NCI-H1694 treated with DMSO at 0.1 percent for 48 hours (cell line): ENCODE measurements at regions not wholly inside any gene's neighbourhood (a gene's known extent, or its start where the extent isn't known, plus 50 kb on each side); places are given as distances from the start of the nearest gene placed in this dataset.
"Not testable (repeated sequence)": the region's sequence is repeated elsewhere in the genome, so short reads cannot be mapped to it uniquely, and the experiment has no call there.

ENCODE experiments used
- DNase-seq: peaks from one replicate; lab custom pipeline; 2025; lab: John Stamatoyannopoulos, UW

DNA sequence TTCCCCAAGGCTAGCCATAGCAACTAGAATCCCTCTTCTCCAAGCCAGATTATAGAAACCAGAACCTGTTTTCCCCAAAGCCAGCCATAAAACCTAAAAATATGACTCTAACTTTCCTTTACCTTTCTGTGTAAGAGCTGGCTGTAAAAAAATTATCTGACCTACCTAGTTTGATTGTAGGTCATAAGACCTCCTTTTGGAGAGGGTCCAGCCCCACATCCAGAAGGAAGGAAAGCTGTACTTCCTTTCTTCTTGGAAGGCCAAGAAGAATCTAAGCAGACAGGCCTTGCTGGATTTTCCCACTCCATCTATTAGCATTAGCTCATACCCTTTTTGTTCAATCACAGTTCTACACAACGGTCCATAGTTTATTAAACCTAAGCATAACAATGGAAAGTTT is 1006.3 kb downstream of the SORCS3 start:
- DNase-seq, result no peak

DNA sequence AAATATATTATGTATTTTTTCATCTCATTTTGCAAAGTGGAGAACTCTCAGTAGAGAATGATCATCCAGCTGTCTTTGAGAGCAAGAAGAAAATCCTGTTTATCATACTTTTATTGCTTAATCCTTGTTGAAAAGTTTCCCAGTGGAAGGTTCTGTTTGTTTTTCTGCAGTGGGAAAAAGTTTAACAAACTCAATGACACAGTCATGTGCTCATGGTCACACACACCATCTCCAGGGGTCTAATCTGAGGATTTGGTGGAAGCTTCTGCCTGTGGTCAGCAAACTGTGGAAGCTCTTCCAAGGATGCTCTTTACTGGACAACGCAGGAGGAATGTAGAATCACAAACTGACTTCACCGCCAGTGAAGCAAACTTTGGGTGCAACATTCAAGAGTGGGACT is 1003.9 kb downstream of the SORCS3 start:
- DNase-seq, result no peak

DNA sequence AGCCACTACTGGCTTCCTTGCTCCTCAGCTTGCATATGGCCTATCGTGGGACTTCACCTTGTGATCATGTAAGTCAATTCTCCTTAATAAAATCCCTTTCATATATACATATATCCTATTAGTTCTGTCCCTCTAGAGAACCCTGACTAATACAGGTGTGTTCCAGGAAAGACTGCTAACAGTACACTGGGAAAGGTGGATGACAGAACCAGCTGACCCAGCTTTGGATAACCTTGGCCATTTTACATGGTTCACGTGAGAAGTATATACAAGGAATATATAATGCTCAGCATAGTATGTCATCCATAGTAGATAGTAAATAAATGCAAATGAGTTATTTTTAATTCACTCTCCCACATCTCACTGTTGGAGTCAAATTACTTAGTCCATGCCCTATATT is 1003.5 kb downstream of the SORCS3 start:
- DNase-seq, result no peak

DNA sequence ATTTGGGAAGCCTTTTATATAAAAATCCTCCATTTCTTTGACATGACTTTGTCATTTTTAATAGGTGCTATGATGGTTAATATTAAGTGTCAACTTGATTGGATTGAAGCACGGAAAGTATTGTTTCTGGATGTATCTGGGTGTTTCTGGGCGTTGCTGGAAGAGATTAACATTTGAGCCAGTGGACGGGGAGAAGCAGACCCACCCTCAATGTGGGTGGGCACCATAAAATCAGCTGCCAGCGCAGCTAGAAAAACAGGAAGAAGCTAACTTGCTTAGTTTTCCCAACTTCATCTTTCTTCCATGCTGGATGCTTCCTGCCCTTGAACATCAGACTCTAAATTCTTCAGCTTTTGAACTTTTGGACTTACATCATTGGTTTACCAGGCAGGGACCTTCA is 1003.0 kb downstream of the SORCS3 start:
- DNase-seq, result no peak

DNA sequence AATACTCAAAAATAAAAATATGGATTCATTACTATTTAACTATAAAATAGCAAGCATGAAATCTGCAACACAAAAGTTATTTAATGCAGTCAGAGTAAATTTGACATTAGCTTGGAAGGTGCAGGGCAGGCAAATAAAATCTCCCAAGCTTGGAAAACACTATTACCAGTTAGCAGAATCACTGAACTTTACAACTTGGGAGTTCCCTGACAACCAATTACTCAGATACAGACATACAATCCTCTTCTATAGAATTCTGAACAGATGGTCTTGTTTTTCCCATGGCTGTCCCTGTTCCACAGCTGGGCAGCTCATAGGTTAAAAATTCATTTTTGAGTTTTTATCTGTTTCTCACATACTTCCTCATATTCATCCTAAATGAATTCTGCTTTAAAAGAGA is 1002.6 kb downstream of the SORCS3 start:
- no peak for DNase-seq

DNA sequence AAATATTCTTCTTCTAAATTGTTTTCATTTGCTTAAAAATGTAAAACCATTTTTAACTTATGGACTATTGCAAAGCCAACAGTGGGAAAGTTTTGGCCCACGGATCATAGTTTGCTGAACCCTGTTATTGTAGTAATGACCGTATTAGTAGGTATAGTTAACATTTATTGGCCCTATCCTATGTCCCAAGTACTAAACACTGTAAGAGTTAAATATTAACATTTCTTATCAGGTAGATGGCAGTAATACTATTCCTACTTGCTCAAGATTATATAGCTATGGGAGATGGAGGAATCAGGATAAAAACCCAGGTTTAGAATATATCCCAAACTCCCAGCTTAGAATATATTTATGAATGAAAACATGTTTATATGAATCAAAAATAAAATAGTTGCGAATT is 993.2 kb downstream of the SORCS3 start:
- no peak for DNase-seq

DNA sequence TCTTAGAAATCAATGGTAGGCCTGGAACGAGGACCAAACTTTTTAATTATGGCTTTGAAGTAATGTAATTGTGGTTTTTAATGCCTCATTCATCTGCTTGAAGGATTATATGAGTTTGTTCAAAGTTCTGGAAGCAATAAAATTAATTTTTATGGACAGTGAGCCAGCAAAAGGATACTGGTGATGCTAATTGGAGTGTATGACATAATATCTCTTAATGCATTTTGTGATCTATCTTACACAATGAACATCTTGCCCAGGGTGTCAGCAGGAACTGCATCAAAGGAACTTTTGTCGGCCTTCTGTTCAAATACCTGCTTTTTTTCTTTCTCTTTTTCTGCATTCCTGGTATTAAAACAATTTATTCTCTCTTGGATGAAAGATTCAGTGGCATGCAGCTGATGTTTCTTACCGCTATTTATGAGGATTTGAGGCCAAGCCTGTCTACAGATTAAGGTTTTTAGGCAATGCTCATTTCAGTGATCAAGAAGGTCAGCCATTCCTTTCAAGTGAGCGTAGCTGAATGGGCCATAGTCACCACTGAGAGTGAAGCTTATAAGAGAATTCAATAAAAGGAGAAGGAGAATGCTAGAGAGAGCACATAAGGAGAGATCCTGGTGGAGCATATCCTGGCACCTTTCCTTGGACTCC is 974.8 kb downstream of the SORCS3 start:
- no peak for DNase-seq

DNA sequence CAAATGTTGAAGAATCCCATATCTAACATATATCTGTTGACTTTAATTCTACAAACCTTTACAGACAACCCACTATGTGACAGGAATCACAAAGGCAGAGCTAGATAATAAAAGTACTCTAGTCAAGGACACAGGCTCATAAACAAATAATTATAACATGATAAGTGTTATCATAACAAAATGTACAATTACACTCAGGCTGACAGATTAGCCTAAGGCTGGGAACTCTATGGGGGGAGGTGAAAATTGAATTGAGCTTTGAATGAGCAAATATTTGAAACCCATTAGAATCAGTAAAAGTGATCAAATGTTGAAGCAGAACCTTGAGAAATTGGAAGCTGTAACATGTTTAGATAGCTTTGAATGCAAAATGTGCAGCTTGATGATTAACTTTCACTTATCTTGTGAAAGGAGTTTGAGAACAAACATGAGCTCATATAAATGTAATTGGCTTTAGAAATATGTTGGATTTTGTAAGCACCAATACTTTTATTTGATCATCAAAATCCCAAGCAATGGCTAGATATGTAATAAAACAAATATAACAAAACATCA is 970.2 kb downstream of the SORCS3 start:
- DNase-seq, result no peak

DNA sequence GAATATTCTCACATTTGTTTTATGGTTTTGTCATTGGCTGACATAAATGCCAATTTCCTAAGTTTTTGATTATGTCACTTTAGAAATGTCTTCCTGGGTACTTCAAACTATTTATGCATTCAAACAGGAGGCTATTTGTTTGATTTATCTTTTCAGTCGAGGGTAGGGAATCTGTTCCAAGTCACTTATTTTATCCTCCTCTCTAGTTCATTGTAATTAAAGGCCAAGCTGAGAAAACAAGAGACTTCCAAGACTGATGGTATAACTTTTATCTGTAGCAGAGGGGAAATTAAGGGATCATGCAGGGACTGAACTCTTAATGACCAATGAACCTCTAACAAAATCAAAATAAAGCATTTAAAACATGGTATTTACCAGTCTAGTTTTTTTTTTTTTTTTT is 968.4 kb downstream of the SORCS3 start:
- no peak for DNase-seq

DNA sequence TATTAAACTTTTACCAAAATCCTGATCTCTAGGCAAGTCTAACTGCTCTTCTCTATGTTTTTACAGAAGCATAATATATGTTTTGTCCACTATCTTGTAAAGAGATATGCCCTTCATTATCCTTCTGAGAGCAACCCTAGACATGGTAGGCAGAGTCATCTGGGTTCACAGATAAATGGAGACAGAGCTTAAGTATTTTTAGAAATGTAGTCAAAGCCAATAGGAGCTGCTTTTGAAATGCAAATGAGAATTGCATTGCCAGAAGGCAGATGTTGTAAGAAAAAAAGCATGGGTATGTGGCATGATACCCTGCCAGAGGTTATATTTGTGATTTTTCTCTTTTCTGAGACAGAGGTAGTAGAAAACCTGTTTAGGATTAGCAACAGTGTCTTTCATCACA is 964.8 kb downstream of the SORCS3 start:
- DNase-seq, result no peak

DNA sequence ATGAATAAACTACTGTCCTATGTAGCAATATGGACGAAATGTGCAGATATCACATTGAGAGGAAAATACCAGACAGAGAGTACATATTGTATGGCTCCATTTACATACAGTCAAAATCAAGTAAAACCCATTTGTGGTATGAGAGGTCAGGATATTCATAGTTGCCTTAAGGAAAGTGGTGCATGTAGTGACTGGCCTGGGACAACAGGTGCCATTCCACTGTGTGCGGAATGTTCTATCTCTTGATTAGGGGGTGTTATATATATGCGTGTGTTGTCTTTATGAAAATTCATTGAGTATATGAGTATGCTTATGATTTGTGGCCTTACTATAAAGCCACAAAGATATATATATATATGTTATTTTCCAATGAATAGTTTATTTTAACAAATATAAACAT is 964.0 kb downstream of the SORCS3 start:
- no peak for DNase-seq

DNA sequence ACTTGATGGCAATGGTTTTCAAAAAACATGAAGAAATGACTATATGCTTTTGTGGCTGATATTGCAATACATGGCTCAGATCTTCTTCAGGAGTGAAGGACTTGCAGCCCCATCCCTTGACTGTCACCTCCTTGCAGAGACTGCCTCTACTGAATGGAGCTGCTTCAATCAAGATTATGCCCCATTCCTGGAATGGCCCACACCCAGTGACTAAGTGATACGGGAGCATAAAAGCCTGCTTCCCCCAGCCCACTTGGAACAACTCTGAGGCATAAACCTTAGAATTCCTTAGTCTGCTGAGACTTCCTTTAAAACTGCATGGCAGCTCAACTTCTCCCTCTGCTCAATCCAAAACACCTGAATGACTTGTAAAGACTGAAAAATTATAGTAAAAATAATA is 957.1 kb downstream of the SORCS3 start:
- no peak for DNase-seq

DNA sequence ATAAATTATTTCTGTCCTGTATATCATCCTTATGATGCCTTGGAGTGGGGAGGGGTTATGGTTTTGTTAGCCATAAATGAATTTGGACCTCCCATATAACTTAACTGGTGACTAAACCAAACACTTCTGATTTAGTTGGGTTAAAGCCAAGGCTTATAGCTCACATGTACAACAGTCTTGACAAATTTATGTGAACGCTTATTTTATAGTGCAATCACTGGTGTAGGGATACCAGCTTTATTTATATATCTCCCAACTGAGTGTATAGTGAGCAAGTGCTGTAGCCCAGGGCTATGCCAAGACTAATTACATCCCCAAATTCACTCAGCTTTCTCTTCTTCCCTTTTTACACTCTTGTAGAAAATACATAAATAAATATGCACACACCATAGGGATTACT is 956.2 kb downstream of the SORCS3 start:
- no peak for DNase-seq

DNA sequence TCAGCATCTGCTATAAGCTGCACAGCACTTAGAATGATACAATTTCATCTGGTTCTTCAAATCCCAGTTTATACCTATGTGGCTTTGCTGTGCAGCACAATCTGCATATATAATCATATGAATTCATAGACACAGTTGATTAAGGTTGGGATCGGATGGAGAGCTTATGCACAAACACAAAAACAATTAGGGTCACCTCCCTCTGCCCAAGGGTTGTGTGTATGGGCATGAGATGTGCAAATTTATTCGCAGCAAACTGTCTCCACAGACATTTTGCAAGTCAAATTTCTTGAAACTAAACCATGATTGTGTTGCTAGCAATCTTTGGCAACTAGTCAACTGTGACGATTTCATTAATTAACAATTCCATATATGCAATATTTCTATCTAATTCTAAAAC is 955.7 kb downstream of the SORCS3 start:
- no peak for DNase-seq

DNA sequence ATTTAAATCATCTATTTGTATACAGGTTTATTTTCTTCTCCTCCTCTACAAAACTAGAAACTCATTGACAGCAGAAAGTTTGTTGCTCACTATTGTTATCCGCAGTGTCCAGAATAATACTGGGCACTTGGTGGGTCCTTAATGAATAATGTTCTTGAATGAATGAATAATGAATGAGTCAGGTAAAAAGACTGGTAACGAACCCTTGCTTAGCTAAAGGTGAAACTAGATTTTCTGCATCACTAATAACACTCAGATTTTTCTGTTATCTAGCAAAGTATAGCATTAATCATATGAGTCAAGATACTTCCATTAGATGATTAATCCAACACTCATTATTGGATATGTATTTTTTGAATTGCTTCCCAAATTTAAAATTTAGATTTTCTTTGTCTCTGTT is 953.2 kb downstream of the SORCS3 start:
- DNase-seq, result no peak

DNA sequence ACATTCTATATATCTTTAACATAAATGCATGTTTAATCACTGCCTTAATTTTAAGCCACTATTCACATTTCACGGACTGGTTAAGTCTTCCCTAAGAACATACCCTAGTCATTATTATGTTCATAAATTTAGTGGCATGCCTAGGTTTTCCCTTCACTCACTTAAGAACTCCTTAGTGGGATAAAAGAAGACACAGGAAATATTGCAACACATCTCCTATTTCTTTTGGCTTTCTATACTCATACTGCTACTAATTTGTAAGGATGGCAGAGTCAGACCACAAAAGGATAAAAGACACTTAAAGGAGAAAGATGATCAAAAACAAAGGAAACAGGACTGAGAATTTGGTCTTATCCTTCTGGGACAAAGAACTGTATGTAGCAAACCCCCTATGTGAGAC is 951.4 kb downstream of the SORCS3 start:
- no peak for DNase-seq

DNA sequence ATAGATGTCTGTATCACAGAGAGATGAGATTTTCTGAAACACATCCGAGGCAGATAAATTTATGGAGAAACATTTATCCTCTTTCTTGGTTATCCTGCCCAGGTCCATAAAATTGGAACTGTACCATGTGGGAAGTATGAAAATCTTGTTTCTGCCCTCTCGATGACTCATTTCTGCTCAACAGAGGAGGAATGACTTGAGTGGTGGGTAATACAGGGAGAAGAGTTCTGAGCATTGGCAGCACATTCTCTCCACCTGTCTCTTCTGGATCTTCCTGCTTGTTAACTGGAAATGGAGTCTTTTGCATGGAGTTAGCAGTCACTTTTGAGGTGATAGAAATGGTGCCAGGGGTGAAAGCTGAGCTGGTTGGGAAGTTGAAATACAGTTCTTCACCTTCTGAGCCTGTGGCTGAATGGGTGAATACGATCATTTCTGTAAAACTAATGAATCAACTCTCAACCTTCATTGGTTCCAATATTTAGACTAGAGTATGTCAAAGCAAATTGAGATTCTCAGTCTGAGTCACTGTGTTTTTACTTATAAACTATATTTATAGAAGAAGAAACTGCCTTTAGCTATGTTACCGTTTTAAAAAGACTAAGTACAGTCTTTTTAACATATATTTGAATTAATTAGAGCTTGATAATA is 945.5 kb downstream of the SORCS3 start:
- no peak for DNase-seq

DNA sequence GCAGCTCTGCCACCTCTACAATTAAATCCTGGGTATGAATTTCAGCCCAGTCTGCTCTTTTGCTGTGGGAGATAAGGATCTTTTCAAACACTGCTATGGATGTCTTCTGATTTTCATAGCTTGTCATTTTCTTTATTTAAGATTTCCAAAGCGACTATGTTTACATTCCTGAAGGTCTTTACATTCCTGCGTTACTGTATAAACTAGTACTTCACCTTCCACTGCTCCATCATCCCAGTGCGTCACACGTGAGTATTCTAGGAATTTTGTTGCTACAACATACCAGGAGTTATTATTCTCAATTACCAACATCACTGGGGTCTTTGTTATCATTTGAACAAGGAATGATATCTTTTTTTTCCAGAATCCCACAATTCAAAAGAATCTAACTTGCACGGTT is 944.7 kb downstream of the SORCS3 start:
- no peak for DNase-seq

DNA sequence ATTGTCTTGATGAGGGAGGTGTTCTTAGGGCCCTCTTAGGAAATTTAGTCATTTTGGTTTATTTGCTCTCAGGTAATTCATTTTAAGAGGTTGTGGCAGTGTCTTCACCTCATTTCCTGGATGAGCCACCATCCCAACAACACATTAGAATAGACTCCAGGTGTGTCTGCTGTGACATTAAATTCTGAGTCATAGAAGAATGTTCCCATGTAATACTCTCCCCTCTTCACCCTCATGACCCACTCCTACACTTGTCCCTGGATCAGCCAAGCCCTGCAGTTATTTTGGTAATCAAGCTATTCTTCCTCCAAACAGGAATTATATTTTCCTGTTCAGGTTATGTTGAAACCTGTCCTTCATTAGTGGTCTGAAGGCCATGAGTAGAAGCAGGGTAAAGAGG is 944.1 kb downstream of the SORCS3 start:
- no peak for DNase-seq

DNA sequence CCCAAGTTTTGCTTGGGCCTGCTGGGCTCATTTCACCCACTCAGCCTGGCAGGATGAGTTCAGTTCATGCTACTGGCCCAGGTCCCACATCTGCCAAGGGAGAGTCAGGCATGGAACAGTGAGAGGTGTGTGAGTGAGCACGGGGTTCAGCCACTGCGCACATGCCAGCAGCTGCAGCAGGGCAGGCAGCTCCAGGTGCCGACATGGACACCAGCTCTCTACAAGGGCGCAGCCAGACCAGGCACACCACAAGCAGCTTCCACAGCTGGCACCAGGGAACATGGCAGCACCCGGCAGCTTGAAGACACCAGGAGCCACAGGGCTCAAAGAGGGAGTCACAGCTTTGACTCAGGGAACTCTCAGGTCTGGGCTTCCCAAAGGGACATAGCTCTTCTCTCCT is 938.0 kb downstream of the SORCS3 start:
- no peak for DNase-seq

DNA sequence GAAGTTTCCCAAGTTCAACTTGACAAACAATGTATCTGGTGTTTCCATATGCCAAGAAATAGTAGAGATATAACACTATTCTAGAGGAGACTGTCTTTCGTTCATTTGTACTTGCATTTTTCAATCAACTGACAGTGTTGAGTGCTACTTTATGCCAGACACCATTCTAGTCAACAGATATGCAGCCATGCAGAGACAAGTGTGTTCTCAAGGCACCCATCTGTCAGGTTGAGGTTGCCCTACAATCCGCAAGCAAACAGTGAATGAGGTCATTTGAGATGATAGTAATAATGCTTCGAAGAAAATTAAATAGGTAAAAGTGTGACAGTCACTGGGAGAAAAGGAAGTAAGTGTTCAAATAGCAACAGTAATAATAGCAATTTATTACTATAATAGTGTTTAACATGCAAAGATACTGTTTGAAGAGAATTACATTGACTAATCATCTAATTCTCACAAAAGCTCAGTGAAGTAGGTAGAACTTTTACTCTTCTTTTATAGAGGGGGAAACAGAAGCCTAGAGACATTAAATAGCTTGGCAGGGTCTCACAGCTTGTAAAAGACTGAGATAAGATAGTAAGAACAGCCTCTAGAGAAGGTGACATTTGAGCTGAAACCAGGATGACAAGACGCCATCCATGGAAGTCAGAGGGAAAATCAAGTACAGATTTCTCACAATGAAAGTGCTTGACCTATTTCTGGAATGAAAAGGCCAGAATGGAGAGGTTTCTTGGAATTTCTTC is 936.9 kb downstream of the SORCS3 start:
- DNase-seq, result no peak

DNA sequence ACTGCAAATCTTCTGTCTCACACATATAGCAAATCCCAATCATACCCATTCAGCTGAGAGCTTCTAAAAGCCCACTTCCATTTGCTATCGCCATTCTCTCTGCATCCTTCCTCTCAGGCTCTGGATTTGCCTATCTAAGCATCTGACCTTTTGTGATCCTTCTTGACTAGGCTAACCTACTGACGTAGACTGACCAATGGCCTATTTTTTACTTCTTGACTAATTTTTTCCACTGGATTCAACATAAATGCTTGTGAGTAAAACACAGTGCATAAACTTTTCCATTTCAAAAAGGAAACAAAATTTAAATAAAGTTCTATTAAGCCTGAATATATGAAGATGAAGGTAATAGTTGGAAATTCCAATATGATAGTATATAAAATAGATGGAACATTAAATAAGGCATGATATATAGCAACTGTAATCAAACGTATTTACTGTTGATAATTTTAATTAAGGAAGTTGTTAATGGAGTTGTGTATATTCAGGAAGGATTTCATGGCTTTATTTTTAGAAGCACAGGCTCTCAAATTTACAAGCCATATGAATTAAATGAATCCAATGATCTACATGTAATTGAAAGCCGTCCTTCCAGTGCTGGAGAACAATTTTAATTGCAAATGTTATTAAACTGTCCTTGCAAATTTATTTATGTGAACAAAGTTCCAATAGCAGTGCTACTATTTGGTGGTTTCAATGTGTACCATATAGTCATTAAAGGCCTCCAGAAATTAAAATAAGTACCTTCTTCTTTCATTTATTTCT is 918.4 kb downstream of the SORCS3 start:
- DNase-seq, result no peak

DNA sequence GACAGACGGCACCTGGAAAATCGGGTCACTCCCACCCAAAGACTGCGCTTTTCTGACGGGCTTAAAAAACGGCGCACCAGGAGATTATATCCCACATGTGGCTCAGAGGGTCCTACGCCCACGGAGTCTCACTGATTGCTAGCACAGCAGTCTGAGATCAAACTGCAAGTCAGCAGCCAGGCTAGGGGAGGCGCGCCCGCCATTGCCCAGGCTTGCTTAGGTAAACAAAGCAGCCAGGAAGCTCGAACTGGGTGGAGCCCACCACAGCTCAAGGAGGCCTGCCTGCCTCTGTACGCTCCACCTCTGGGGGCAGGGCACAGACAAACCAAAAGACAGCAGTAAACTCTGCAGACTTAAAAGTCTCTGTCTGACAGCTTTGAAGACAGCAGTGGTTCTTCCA is 909.4 kb downstream of the SORCS3 start:
- not testable (repeated sequence) for DNase-seq
